NCI-H2107 treated with DMSO at 0.1 percent for 48 hours (cell line): ENCODE measurements at regions not wholly inside any gene's neighbourhood (a gene's known extent, or its start where the extent isn't known, plus 50 kb on each side); places are given as distances from the start of the nearest gene placed in this dataset.
"Not testable (repeated sequence)": the region's sequence is repeated elsewhere in the genome, so short reads cannot be mapped to it uniquely, and the experiment has no call there.

Experiments
- DNase-seq: peaks from one replicate; lab custom pipeline; 2025; ENCODE audit not compliant: unreplicated experiment; lab: John Stamatoyannopoulos, UW

GRCh38 chr5:167071981-167072610 lies 1219.3 kb upstream of the WWC1 start:
- DNase-seq: no peak

GRCh38 chr5:167081561-167081960 lies 1209.9 kb upstream of the WWC1 start:
- no peak for DNase-seq

GRCh38 chr5:167096816-167097215 lies 1194.6 kb upstream of the WWC1 start:
- no peak for DNase-seq

GRCh38 chr5:167104351-167104750 lies 1187.1 kb upstream of the WWC1 start:
- no peak for DNase-seq

- DNase-seq: no peak
These were observed 1185.5 kb upstream of the WWC1 start for GRCh38 chr5:167105941-167106340.

- no peak for DNase-seq
These were observed 1183.8 kb upstream of the WWC1 start for GRCh38 chr5:167107684-167108083.

- not testable (repeated sequence) for DNase-seq
These were observed 1183.2 kb upstream of the WWC1 start for GRCh38 chr5:167108266-167108665.

GRCh38 chr5:167112556-167112955 lies 1178.9 kb upstream of the WWC1 start:
- no peak for DNase-seq

- no peak for DNase-seq
These were observed 1169.2 kb upstream of the WWC1 start for GRCh38 chr5:167122267-167122666.

GRCh38 chr5:167123126-167123525 lies 1168.3 kb upstream of the WWC1 start:
- DNase-seq: no peak

- no peak for DNase-seq
These were observed 1162.9 kb upstream of the WWC1 start for GRCh38 chr5:167128581-167128980.

GRCh38 chr5:167140548-167141291 lies 1150.7 kb upstream of the WWC1 start:
- no peak for DNase-seq

- no peak for DNase-seq
These were observed 1147.7 kb upstream of the WWC1 start for GRCh38 chr5:167143716-167144115.

GRCh38 chr5:167145841-167146240 lies 1145.6 kb upstream of the WWC1 start:
- no peak for DNase-seq

GRCh38 chr5:167147879-167148278 lies 1143.6 kb upstream of the WWC1 start:
- DNase-seq: no peak

- DNase-seq: no peak
These were observed 1140.8 kb upstream of the WWC1 start for GRCh38 chr5:167150661-167151060.

GRCh38 chr5:167152561-167152960 lies 1138.9 kb upstream of the WWC1 start:
- DNase-seq: no peak

- no peak for DNase-seq
These were observed 1135.9 kb upstream of the WWC1 start for GRCh38 chr5:167155387-167156005.

GRCh38 chr5:167156446-167156845 lies 1135.0 kb upstream of the WWC1 start:
- no peak for DNase-seq

GRCh38 chr5:167158588-167158987 lies 1132.9 kb upstream of the WWC1 start:
- DNase-seq: no peak

- DNase-seq: no peak
These were observed 1131.1 kb upstream of the WWC1 start for GRCh38 chr5:167160388-167160787.

GRCh38 chr5:167166696-167167095 lies 1124.7 kb upstream of the WWC1 start:
- no peak for DNase-seq
